Colonic mucosa (tissue), 4 donors: ENCODE measurements at regions not wholly inside any gene's neighbourhood (a gene's known extent, or its start where the extent isn't known, plus 50 kb on each side); places are given as distances from the start of the nearest gene placed in this dataset.
A peak's percentile ranks its signal among the peaks of the same experiment; 100 is the strongest.

Source experiments
- DNase-seq: peaks from one replicate; pipeline ENCODE4 v3.0.0-alpha.2; 2020
- H3K27ac ChIP-seq: fragments of 200-600 bp; one replicate; pipeline ENCODE4 v1.8.0; 2021
- H3K27me3 ChIP-seq: fragments of 200-600 bp; one replicate; pipeline ENCODE4 v1.8.0; 2021
- H3K36me3 ChIP-seq: fragments of 200-600 bp; one replicate; pipeline ENCODE4 v1.8.0; 2021
- H3K4me1 ChIP-seq: fragments of 200-600 bp; one replicate; pipeline ENCODE4 v1.8.0; 2021; ENCODE audit warnings: mild to moderate bottlenecking
- H3K4me3 ChIP-seq: fragments of 200-600 bp; one replicate; pipeline ENCODE4 v1.8.0; 2021
- H3K9ac ChIP-seq, 2 donors: one replicate each; pipeline ENCODE4 v1.7.0; 2013; ENCODE audit warnings: control low read depth in 2 of 2, low read depth in 2 of 2, low read length in 2 of 2
- H3K9me3 ChIP-seq: fragments of 200-600 bp; one replicate; pipeline ENCODE4 v1.8.0; 2021
- CTCF ChIP-seq: fragments of 200-600 bp; IDR thresholded peaks from one replicate; pipeline ENCODE4 v1.8.0; 2022; ENCODE audit warnings: antibody characterized with exemption, mild to moderate bottlenecking
- intact Hi-C: fragments of 100-400 bp; cut with DNase I; formaldehyde crosslinking; loops from one replicate; pipeline ENCODE4 v1.14.1; 2022
- donor health status: healthy.
- donor health status: DM: no; HTN: no; CAD: no.
- donor health status: DM: no; HTN: no; CAD: no.

- intact Hi-C loops, result no loop called here
- H3K4me1 ChIP-seq, result no peaks in the 10 kb centered on the region
- H3K9ac ChIP-seq, result no peak overlapping the region
- no peaks in the 10 kb centered on the region for H3K9me3 ChIP-seq
- DNase-seq, result no peak
- no peaks in the 10 kb centered on the region for H3K36me3 ChIP-seq
- TF ChIP-seq CTCF, result no peak
- no peak overlapping the region for H3K27ac ChIP-seq
- H3K27me3 ChIP-seq, result no peaks in the 10 kb centered on the region
- H3K4me3 ChIP-seq, result no peak overlapping the region
Observed at GRCh38 chr9:118401546-118401945, 697.3 kb downstream of the TLR4 start.

GRCh38 chr9:118414676-118415075 lies 710.5 kb downstream of the TLR4 start:
- Histone ChIP-seq H3K27ac (no peak overlapping the region), H3K9ac (no peak overlapping the region), H3K4me1 (no peaks in the 10 kb centered on the region), H3K27me3 (no peaks in the 10 kb centered on the region), H3K4me3 (no peak overlapping the region), H3K36me3 (no peaks in the 10 kb centered on the region), H3K9me3 (no peaks in the 10 kb centered on the region)
- intact Hi-C loops, result no loop called here
- DNase-seq, result no peak
- no peak for TF ChIP-seq CTCF

GRCh38 chr9:118418887-118419565 lies 714.8 kb downstream of the TLR4 start:
- no peaks in the 10 kb centered on the region for H3K9me3 ChIP-seq
- no peaks in the 10 kb centered on the region for H3K4me1 ChIP-seq
- no peaks in the 10 kb centered on the region for H3K36me3 ChIP-seq
- no peak overlapping the region for H3K9ac ChIP-seq
- no peak overlapping the region for H3K4me3 ChIP-seq
- H3K27me3 ChIP-seq, result no peaks in the 10 kb centered on the region
- no peak for TF ChIP-seq CTCF
- intact Hi-C loops, result no loop called here
- H3K27ac ChIP-seq, result no peak overlapping the region
- DNase-seq, result peak; percentile 27

GRCh38 chr9:118419676-118420075 lies 715.5 kb downstream of the TLR4 start:
- Histone ChIP-seq H3K9me3 (no peaks in the 10 kb centered on the region), H3K36me3 (no peaks in the 10 kb centered on the region), H3K4me3 (no peak overlapping the region), H3K9ac (no peak overlapping the region), H3K4me1 (no peaks in the 10 kb centered on the region), H3K27ac (no peak overlapping the region), H3K27me3 (no peaks in the 10 kb centered on the region)
- TF ChIP-seq CTCF, result no peak
- no peak for DNase-seq
- intact Hi-C loops, result no loop called here

GRCh38 chr9:118422508-118422907 lies 718.3 kb downstream of the TLR4 start:
- no peak for TF ChIP-seq CTCF
- Histone ChIP-seq H3K9ac (no peak overlapping the region), H3K9me3 (no peaks in the 10 kb centered on the region), H3K27me3 (no peaks in the 10 kb centered on the region), H3K4me1 (no peaks in the 10 kb centered on the region), H3K4me3 (no peak overlapping the region), H3K27ac (peak overlapping the region; percentile 2), H3K36me3 (no peaks in the 10 kb centered on the region)
- no peak for DNase-seq
- intact Hi-C loops, result no loop called here
